Lower leg skin (tissue), 3 donors: ENCODE measurements at regions not wholly inside any gene's neighbourhood (a gene's known extent, or its start where the extent isn't known, plus 50 kb on each side); places are given as distances from the start of the nearest gene placed in this dataset.

Experiments
- CTCF ChIP-seq, 3 donors: fragments of 450-650 bp; IDR thresholded peaks; one replicate each; pipeline ENCODE4 v1.5.1; 2016; ENCODE audit warnings: antibody characterized with exemption in 3 of 3, mild to moderate bottlenecking in 3 of 3, moderate library complexity in 2 of 3
- POLR2A ChIP-seq, 2 donors: fragments of 450-650 bp; IDR thresholded peaks; one replicate each; pipeline ENCODE4 v1.6.1; 2016 to 2017; ENCODE audit warnings: antibody characterized with exemption in 2 of 2, mild to moderate bottlenecking in 1 of 2, moderate library complexity in 1 of 2

GRCh38 chr13:34623331-34623730 lies 318.7 kb upstream of the NBEA start:
- TF ChIP-seq CTCF (IDR thresholded peaks at IDR 0.05) (no peak), POLR2A (IDR thresholded peaks at IDR 0.05) (no peak)
